Ishikawa (cell line): ENCODE measurements at regions not wholly inside any gene's neighbourhood (a gene's known extent, or its start where the extent isn't known, plus 50 kb on each side); places are given as distances from the start of the nearest gene placed in this dataset.

Source experiments
- CEBPB ChIP-seq: IDR thresholded peaks from 2 replicates; pipeline ENCODE4 v1.6.1; 2012
- CREB1 ChIP-seq: IDR thresholded peaks from 2 replicates; pipeline ENCODE4 v1.6.1; 2012; ENCODE audit warnings: low read depth
- EGR1 ChIP-seq: IDR thresholded peaks from 2 replicates; pipeline ENCODE4 v1.6.1; 2012
- EP300 ChIP-seq: IDR thresholded peaks from 2 replicates; pipeline ENCODE4 v1.6.1; 2012; ENCODE audit warnings: borderline replicate concordance
- FOXM1 ChIP-seq: IDR thresholded peaks from 2 replicates; pipeline ENCODE4 v1.6.1; 2012; ENCODE audit warnings: low read depth, borderline replicate concordance
- NFIC ChIP-seq: IDR thresholded peaks from 2 replicates; pipeline ENCODE4 v1.6.1; 2012
- RAD21 ChIP-seq: IDR thresholded peaks from 2 replicates; pipeline ENCODE4 v1.6.1; 2012; ENCODE audit warnings: low read depth
- TAF1 ChIP-seq: IDR thresholded peaks from 2 replicates; pipeline ENCODE4 v1.6.1; 2012; ENCODE audit warnings: low read depth, mild to moderate bottlenecking
- TCF12 ChIP-seq: IDR thresholded peaks from 2 replicates; pipeline ENCODE4 v1.6.1; 2012; ENCODE audit warnings: low read depth
- TEAD4 ChIP-seq: IDR thresholded peaks from 2 replicates; pipeline ENCODE4 v1.6.1; 2012
- YY1 ChIP-seq: IDR thresholded peaks from 2 replicates; pipeline ENCODE4 v1.6.1; 2012; ENCODE audit warnings: low read depth
- ZBTB7A ChIP-seq: IDR thresholded peaks from 2 replicates; pipeline ENCODE4 v1.6.1; 2012; ENCODE audit warnings: low read depth
- TF ChIP-seq, protein P1 (sequence below): IDR thresholded peaks from 2 replicates; pipeline ENCODE4 v1.6.1; 2012
- TF ChIP-seq, protein P2 (sequence below): IDR thresholded peaks from 2 replicates; pipeline ENCODE4 v1.6.1; 2012; ENCODE audit warnings: low read depth, mild to moderate bottlenecking
- TF ChIP-seq, protein P3 (sequence below): IDR thresholded peaks from 2 replicates; pipeline ENCODE4 v1.6.1; 2012

DNA sequence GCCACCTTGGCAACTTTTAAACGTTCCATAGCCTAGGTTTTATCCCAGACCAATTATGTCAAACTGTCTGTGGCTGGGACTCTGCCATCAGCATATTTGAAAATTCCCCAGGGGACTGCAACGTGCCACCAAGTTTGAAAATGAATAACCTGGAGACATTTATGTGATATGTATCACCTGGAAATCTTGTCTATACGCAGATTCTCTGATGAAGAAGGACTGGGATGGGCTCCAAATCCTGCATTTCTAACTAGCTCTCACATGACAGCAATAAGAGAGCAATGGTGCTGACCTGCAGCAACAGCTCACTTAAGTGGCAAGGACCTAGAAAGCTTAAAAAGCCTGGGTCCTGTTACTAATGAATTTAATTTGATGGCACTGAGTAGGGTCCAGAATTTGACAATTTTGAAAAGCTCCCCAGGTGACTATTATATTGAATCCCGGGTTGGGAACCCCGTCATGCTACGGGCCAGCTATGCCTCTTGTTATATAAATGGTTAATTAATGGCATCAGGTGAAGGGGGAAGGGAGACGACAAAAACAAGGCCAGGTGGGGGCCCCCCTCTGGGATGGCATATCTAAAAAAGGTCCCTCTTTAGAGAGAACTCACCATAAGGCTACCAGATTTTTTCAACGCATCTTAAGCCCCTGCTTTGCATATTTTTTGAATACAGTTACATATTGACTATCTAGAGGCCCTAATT is 213.7 kb downstream of the ZIC5 start:
- no peak for TF ChIP-seq FOXM1
- TF ChIP-seq, protein P1, sequence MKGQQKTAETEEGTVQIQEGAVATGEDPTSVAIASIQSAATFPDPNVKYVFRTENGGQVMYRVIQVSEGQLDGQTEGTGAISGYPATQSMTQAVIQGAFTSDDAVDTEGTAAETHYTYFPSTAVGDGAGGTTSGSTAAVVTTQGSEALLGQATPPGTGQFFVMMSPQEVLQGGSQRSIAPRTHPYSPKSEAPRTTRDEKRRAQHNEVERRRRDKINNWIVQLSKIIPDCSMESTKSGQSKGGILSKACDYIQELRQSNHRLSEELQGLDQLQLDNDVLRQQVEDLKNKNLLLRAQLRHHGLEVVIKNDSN, result no peak
- TF ChIP-seq RAD21, result no peak
- TF ChIP-seq TEAD4, result no peak
- no peak for TF ChIP-seq ZBTB7A
- TF ChIP-seq CREB1, result no peak
- TF ChIP-seq TAF1, result no peak
- TF ChIP-seq, protein P2, sequence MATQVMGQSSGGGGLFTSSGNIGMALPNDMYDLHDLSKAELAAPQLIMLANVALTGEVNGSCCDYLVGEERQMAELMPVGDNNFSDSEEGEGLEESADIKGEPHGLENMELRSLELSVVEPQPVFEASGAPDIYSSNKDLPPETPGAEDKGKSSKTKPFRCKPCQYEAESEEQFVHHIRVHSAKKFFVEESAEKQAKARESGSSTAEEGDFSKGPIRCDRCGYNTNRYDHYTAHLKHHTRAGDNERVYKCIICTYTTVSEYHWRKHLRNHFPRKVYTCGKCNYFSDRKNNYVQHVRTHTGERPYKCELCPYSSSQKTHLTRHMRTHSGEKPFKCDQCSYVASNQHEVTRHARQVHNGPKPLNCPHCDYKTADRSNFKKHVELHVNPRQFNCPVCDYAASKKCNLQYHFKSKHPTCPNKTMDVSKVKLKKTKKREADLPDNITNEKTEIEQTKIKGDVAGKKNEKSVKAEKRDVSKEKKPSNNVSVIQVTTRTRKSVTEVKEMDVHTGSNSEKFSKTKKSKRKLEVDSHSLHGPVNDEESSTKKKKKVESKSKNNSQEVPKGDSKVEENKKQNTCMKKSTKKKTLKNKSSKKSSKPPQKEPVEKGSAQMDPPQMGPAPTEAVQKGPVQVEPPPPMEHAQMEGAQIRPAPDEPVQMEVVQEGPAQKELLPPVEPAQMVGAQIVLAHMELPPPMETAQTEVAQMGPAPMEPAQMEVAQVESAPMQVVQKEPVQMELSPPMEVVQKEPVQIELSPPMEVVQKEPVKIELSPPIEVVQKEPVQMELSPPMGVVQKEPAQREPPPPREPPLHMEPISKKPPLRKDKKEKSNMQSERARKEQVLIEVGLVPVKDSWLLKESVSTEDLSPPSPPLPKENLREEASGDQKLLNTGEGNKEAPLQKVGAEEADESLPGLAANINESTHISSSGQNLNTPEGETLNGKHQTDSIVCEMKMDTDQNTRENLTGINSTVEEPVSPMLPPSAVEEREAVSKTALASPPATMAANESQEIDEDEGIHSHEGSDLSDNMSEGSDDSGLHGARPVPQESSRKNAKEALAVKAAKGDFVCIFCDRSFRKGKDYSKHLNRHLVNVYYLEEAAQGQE, result no peak
- no peak for TF ChIP-seq YY1
- TF ChIP-seq NFIC, result no peak
- no peak for TF ChIP-seq CEBPB
- no peak for TF ChIP-seq TCF12
- TF ChIP-seq, protein P3, sequence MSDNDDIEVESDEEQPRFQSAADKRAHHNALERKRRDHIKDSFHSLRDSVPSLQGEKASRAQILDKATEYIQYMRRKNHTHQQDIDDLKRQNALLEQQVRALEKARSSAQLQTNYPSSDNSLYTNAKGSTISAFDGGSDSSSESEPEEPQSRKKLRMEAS, result no peak
- TF ChIP-seq EGR1, result no peak
- no peak for TF ChIP-seq EP300

DNA sequence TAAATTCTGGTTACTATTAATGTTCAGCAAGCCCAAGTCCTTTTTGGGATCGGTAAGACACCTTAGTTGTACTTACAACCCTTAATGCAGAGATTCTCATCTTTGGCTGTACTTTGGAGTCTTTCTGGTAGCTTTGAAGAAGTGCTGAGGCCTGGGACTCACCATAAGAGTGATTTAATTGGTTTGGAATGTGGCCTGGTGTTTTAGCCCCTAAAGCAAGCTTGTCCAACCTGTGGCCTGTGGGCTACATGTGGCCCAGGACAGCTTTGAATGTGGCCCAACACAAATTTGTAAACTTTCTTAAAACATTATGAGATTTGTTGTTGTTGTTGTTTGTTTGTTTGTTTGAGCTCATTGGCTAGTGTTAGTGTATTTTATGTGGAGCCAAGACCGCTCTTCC is 215.3 kb downstream of the ZIC5 start:
- TF ChIP-seq EP300 (no peak), TEAD4 (no peak), TAF1 (no peak)

DNA sequence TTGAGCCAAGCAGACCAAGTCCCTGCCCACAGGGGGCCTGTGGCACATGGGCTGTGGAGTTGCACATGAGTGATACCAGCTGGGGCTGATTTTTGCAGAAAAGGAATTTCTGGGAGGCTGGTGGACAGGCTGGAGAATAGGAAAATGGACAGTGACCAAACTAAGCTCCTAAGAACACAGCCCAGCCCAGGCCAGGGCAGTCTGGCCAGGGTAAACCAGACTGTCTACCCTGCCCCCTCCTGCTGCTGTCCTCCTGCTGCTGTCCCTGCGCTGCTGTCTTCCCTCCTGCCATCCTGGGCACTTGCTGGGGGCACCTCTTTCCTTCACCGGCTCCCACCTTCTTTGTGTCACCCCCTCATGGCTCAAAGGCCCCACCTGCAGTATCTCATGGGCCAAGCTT is 219.2 kb downstream of the ZIC5 start:
- TF ChIP-seq EGR1, result no peak
- TF ChIP-seq CEBPB, result no peak
- TF ChIP-seq EP300, result no peak
- no peak for TF ChIP-seq CREB1
- no peak for TF ChIP-seq RAD21
- no peak for TF ChIP-seq TCF12
- TF ChIP-seq, protein P2, result no peak
- TF ChIP-seq NFIC, result no peak
- TF ChIP-seq TEAD4, result no peak
- no peak for TF ChIP-seq TAF1
- TF ChIP-seq YY1, result no peak
- TF ChIP-seq, protein P1, result no peak
- TF ChIP-seq ZBTB7A, result no peak
- TF ChIP-seq, protein P3, result no peak
- TF ChIP-seq FOXM1, result no peak

DNA sequence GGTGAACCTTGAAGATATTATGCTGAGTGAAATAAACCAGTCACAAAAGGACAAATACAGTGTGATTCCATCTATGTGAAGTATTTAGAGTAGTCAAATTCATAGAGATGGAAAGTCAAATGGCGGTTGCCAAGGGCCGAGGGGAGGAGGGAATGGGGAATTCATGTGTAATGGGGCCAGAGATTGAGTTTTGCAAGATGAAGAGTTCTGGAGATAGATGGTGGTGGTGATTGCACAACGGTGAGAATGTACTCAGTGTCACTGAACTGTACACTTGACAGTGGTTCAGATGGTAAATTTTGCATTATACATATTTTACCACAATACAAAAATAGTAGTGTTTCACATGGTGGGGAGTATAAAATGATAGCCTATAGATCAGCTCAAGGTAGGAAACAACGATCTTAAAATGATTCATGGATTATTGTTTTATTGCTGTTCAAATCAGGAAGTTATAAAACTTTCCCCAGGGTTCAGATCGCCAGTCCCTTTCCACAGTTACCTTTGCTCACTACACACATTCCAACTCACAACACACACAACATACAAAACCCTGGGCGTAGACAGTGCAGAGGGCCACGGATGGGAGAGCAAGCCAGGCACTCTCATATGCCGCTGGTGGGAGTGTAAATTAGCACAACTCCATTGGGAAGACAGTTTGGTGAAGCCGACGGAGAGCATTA is 219.9 kb downstream of the ZIC5 start:
- TF ChIP-seq NFIC (no peak), TCF12 (no peak), ZBTB7A (no peak), TAF1 (no peak), YY1 (no peak), EGR1 (no peak)
- TF ChIP-seq, protein P1, result no peak

DNA sequence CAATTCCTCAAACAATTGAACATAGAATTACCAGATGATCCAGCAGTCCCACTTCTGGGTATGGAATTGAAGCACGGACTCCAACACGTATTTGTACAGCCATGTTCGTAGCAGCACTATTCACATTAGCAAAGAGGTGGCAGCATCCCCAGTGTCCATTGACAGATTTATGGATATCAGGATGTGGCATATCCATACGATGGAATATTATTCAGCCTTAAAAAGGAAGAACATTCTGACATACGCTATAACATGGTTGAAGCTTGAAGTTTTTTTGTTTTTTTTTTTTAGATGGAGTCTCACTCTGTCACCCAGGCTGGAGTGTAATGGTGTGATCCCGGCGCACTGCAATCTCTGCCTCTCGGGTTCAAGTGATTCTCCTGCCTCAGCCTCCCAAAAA is 220.6 kb downstream of the ZIC5 start:
- TF ChIP-seq, protein P2, result no peak
- no peak for TF ChIP-seq TAF1
- TF ChIP-seq EGR1, result no peak
- TF ChIP-seq TCF12, result no peak
- no peak for TF ChIP-seq CEBPB
- no peak for TF ChIP-seq ZBTB7A
- TF ChIP-seq TEAD4, result no peak
- no peak for TF ChIP-seq CREB1
- no peak for TF ChIP-seq RAD21
- TF ChIP-seq NFIC, result no peak
- no peak for TF ChIP-seq EP300
- TF ChIP-seq FOXM1, result no peak
- TF ChIP-seq, protein P3, result no peak
- TF ChIP-seq, protein P1, result no peak
- TF ChIP-seq YY1, result no peak
